ENCODE measurements at regions not wholly inside any gene's neighbourhood (a gene's known extent, or its start where the extent isn't known, plus 50 kb on each side); places are given as distances from the start of the nearest gene placed in this dataset.

GRCh38 chr15:25051399-25052154, 96.8 kb downstream of the SNRPN start:
- intact Hi-C loops (cut with DNase I), result no loop called here
- ATAC-seq (no peak), DNase-seq (no peak)

GRCh38 chr15:25052191-25052999, 97.6 kb downstream of the SNRPN start:
- DNase-seq (no peak), ATAC-seq (no peak)
- intact Hi-C loops (cut with DNase I), result no loop called here

- intact Hi-C loops (cut with DNase I), result no loop called here
- no peak for DNase-seq
- no peak for ATAC-seq
These were observed 98.4 kb downstream of the SNRPN start for GRCh38 chr15:25053000-25053815.

- ATAC-seq (no peak), DNase-seq (no peak)
- intact Hi-C loops (cut with DNase I), result no loop called here
These were observed 99.5 kb downstream of the SNRPN start for GRCh38 chr15:25054329-25054728.

GRCh38 chr15:25054943-25055342, 100.2 kb downstream of the SNRPN start:
- DNase-seq, result no peak
- no peak for ATAC-seq
- intact Hi-C loops (cut with DNase I), result no loop called here

GRCh38 chr15:25055356-25056068, 100.7 kb downstream of the SNRPN start:
- no peak for ATAC-seq
- no peak for DNase-seq

GRCh38 chr15:25056484-25057425, 102.0 kb downstream of the SNRPN start:
- ATAC-seq, result no peak
- no peak for DNase-seq
- intact Hi-C loops (cut with DNase I), result no loop called here

More at GRCh38 chr15:25055356-25056068, 100.7 kb downstream of the SNRPN start:
- intact Hi-C loops (cut with DNase I), result no loop called here

- DNase-seq (no peak), ATAC-seq (no peak)
- intact Hi-C loops (cut with DNase I), result no loop called here
These were observed 102.8 kb downstream of the SNRPN start for GRCh38 chr15:25057574-25057973.

- ATAC-seq, result no peak
- no peak for DNase-seq
- intact Hi-C loops (cut with DNase I), result no loop called here
These were observed 103.4 kb downstream of the SNRPN start for GRCh38 chr15:25058080-25058785.

- DNase-seq (no peak), ATAC-seq (no peak)
- intact Hi-C loops (cut with DNase I), result no loop called here
These were observed 105.1 kb downstream of the SNRPN start for GRCh38 chr15:25059698-25060471.

- ATAC-seq, result no peak
- no peak for DNase-seq
- intact Hi-C loops (cut with DNase I), result no loop called here
These were observed 105.7 kb downstream of the SNRPN start for GRCh38 chr15:25060472-25060803.

GRCh38 chr15:25060996-25061620, 106.3 kb downstream of the SNRPN start:
- ATAC-seq, result no peak
- intact Hi-C loops (cut with DNase I), result no loop called here
- no peak for DNase-seq

GRCh38 chr15:25061808-25062550, 107.2 kb downstream of the SNRPN start:
- DNase-seq (no peak), ATAC-seq (no peak)
- intact Hi-C loops (cut with DNase I), result no loop called here

GRCh38 chr15:25062551-25063430, 108.0 kb downstream of the SNRPN start:
- ATAC-seq (no peak), DNase-seq (no peak)
- intact Hi-C loops (cut with DNase I), result no loop called here

GRCh38 chr15:25065286-25065685, 110.5 kb downstream of the SNRPN start:
- no peak for ATAC-seq
- intact Hi-C loops (cut with DNase I), result no loop called here
- no peak for DNase-seq
